ENCODE measurements at regions not wholly inside any gene's neighbourhood (a gene's known extent, or its start where the extent isn't known, plus 50 kb on each side); places are given as distances from the start of the nearest gene placed in this dataset.
"Not testable (repeated sequence)": the region's sequence is repeated elsewhere in the genome, so short reads cannot be mapped to it uniquely, and the experiment has no call there.

- H3K27me3 ChIP-seq (ENCODE audit: control insufficient read depth, insufficient read depth, low read length): no peaks in the 10 kb centered on the region
Measured at GRCh38 chr4:156512622-156513021, 459.0 kb downstream of the PDGFC start.

GRCh38 chr4:156509921-156510320, 461.7 kb downstream of the PDGFC start:
- H3K36me3 ChIP-seq (ENCODE audit: control insufficient read depth, insufficient read depth, low read length): not testable (repeated sequence)

More at GRCh38 chr4:156512622-156513021, 459.0 kb downstream of the PDGFC start:
- Histone ChIP-seq H2AFZ (no peak overlapping the region), H3K9ac (no peak overlapping the region), H3K4me1 (no peaks in the 10 kb centered on the region), H3K36me3 (ENCODE audit: control insufficient read depth, insufficient read depth, low read length) (no peaks in the 10 kb centered on the region), H3K4me2 (ENCODE audit: low read length) (peak overlapping the region; percentile 5), H3K79me2 (no peaks in the 10 kb centered on the region), H3K27ac (no peak overlapping the region), H3K9me3 (ENCODE audit: control insufficient read depth, low read length) (no peaks in the 10 kb centered on the region), H3K4me3 (ENCODE audit: low read depth, low read length) (peak overlapping the region; percentile 24)
- TF ChIP-seq CTCF (IDR thresholded peaks at IDR 0.05): no peak

GRCh38 chr4:156505341-156505955, 466.2 kb downstream of the PDGFC start:
- no peaks in the 10 kb centered on the region for H3K4me1 ChIP-seq
- H3K27ac ChIP-seq: no peak overlapping the region
- no peak overlapping the region for H3K4me3 ChIP-seq (ENCODE audit: low read depth, low read length)
- H3K36me3 ChIP-seq (ENCODE audit: control insufficient read depth, insufficient read depth, low read length): no peaks in the 10 kb centered on the region
- no peak overlapping the region for H2AFZ ChIP-seq
- H3K9ac ChIP-seq: no peak overlapping the region
- no peak for TF ChIP-seq CTCF (IDR thresholded peaks at IDR 0.05)
- H3K4me2 ChIP-seq (ENCODE audit: low read length): no peak overlapping the region
- no peaks in the 10 kb centered on the region for H3K27me3 ChIP-seq (ENCODE audit: control insufficient read depth, insufficient read depth, low read length)
- no peaks in the 10 kb centered on the region for H3K79me2 ChIP-seq
- H3K9me3 ChIP-seq (ENCODE audit: control insufficient read depth, low read length): no peaks in the 10 kb centered on the region

More at GRCh38 chr4:156509921-156510320, 461.7 kb downstream of the PDGFC start:
- H3K27ac ChIP-seq; H3K4me2 ChIP-seq (ENCODE audit: low read length); H3K4me1 ChIP-seq; H3K9ac ChIP-seq; H3K27me3 ChIP-seq (ENCODE audit: control insufficient read depth, insufficient read depth, low read length); H3K79me2 ChIP-seq; H3K9me3 ChIP-seq (ENCODE audit: control insufficient read depth, low read length); H2AFZ ChIP-seq; H3K4me3 ChIP-seq (ENCODE audit: low read depth, low read length): not testable (repeated sequence)

GRCh38 chr4:156503119-156503518, 468.5 kb downstream of the PDGFC start:
- TF ChIP-seq CTCF (IDR thresholded peaks at IDR 0.05): no peak
- Histone ChIP-seq H3K27ac (no peak overlapping the region), H3K36me3 (ENCODE audit: control insufficient read depth, insufficient read depth, low read length) (no peaks in the 10 kb centered on the region), H2AFZ (no peak overlapping the region), H3K9me3 (ENCODE audit: control insufficient read depth, low read length) (no peaks in the 10 kb centered on the region), H3K9ac (no peak overlapping the region), H3K4me2 (ENCODE audit: low read length) (no peak overlapping the region), H3K4me1 (no peaks in the 10 kb centered on the region), H3K79me2 (no peaks in the 10 kb centered on the region), H3K4me3 (ENCODE audit: low read depth, low read length) (no peak overlapping the region), H3K27me3 (ENCODE audit: control insufficient read depth, insufficient read depth, low read length) (no peaks in the 10 kb centered on the region)

GRCh38 chr4:156501962-156502361, 469.6 kb downstream of the PDGFC start:
- no peak overlapping the region for H3K4me2 ChIP-seq (ENCODE audit: low read length)
- no peak overlapping the region for H3K4me3 ChIP-seq (ENCODE audit: low read depth, low read length)
- no peak overlapping the region for H3K9ac ChIP-seq
- H2AFZ ChIP-seq: no peak overlapping the region
- H3K79me2 ChIP-seq: no peaks in the 10 kb centered on the region
- no peak overlapping the region for H3K27ac ChIP-seq
- no peaks in the 10 kb centered on the region for H3K27me3 ChIP-seq (ENCODE audit: control insufficient read depth, insufficient read depth, low read length)
- H3K36me3 ChIP-seq (ENCODE audit: control insufficient read depth, insufficient read depth, low read length): no peaks in the 10 kb centered on the region
- no peaks in the 10 kb centered on the region for H3K4me1 ChIP-seq
- TF ChIP-seq CTCF (IDR thresholded peaks at IDR 0.05): no peak
- H3K9me3 ChIP-seq (ENCODE audit: control insufficient read depth, low read length): no peaks in the 10 kb centered on the region

Measured in parathyroid adenoma (tissue), 2 donors.